GM23338 (cell line): ENCODE measurements at regions not wholly inside any gene's neighbourhood (a gene's known extent, or its start where the extent isn't known, plus 50 kb on each side); places are given as distances from the start of the nearest gene placed in this dataset.

Experiments used
- ATAC-seq: fragments of 200-7000 bp; cut with Tn5 transposase; 3 replicates; pipeline ENCODE4 v1.9.1; 2020
- DNase-seq: peaks from one replicate; pipeline ENCODE4 v3.0.0-alpha.2; 2015; ENCODE audit warnings: low spot score
- H2AFZ ChIP-seq: fragments of 200-600 bp; sonication (generic); 2 replicates; pipeline ENCODE4 v1.8.0; 2016; ENCODE audit warnings: antibody characterized with exemption, mild to moderate bottlenecking, moderate library complexity
- H3F3A ChIP-seq: fragments of 200-600 bp; sonication (generic); replicated peaks from 2 replicates; pipeline ENCODE4 v1.8.0; 2017; ENCODE audit warnings: antibody characterized with exemption, mixed run types, low read depth
- H3K27ac ChIP-seq: fragments of 200-600 bp; sonication (generic); 2 replicates; pipeline ENCODE4 v1.6.1; 2016; ENCODE audit warnings: low read depth
- H3K27me3 ChIP-seq: fragments of 200-600 bp; sonication (generic); 2 replicates; pipeline ENCODE4 v1.8.0; 2016; ENCODE audit warnings: mild to moderate bottlenecking, mixed run types, moderate library complexity; ENCODE audit not compliant: insufficient read depth
- H3K36me3 ChIP-seq: fragments of 200-600 bp; sonication (generic); 2 replicates; pipeline ENCODE4 v1.8.0; 2016; ENCODE audit warnings: mild to moderate bottlenecking; ENCODE audit not compliant: insufficient read depth
- H3K4me1 ChIP-seq: fragments of 200-600 bp; sonication (generic); 2 replicates; pipeline ENCODE4 v1.8.0; 2016; ENCODE audit warnings: mild to moderate bottlenecking, moderate library complexity; ENCODE audit not compliant: insufficient read depth
- H3K4me2 ChIP-seq: fragments of 200-600 bp; sonication (generic); 2 replicates; pipeline ENCODE4 v1.7.1; 2017; ENCODE audit warnings: mixed run types
- H3K4me3 ChIP-seq: fragments of 200-600 bp; sonication (generic); 2 replicates; pipeline ENCODE4 v1.6.1; 2016; ENCODE audit warnings: mixed run types
- H3K79me2 ChIP-seq: fragments of 200-600 bp; sonication (generic); replicated peaks from 2 replicates; pipeline ENCODE4 v1.8.0; 2017; ENCODE audit warnings: mild to moderate bottlenecking; ENCODE audit not compliant: insufficient read depth
- H3K9me2 ChIP-seq: fragments of 200-600 bp; sonication (generic); 2 replicates; pipeline ENCODE4 v1.8.0; 2017; ENCODE audit not compliant: insufficient read depth
- H4K20me1 ChIP-seq: fragments of 200-600 bp; sonication (generic); replicated peaks from 2 replicates; pipeline ENCODE4 v1.8.0; 2017; ENCODE audit warnings: mild to moderate bottlenecking; ENCODE audit not compliant: insufficient read depth
- H3K27ac Mint-ChIP-seq: 2 replicates; pipeline ENCODE4 v1.8.0; 2020; ENCODE audit warnings: inconsistent platforms, mild to moderate bottlenecking, moderate library complexity, mixed read lengths
- H3K27me3 Mint-ChIP-seq: 3 replicates; pipeline ENCODE4 v1.8.0; 2022; ENCODE audit warnings: low read depth, mild to moderate bottlenecking, moderate library complexity, mixed read lengths, inconsistent platforms; ENCODE audit not compliant: insufficient read depth, poor library complexity
- H3K36me3 Mint-ChIP-seq: 3 replicates; pipeline ENCODE4 v1.8.0; 2021; ENCODE audit warnings: low read depth, mild to moderate bottlenecking, inconsistent platforms, moderate library complexity, mixed read lengths
- H3K4me1 Mint-ChIP-seq: 3 replicates; pipeline ENCODE4 v1.8.0; 2020; ENCODE audit warnings: mild to moderate bottlenecking, inconsistent platforms, mixed read lengths
- H3K4me3 Mint-ChIP-seq: 3 replicates; pipeline ENCODE4 v1.8.0; 2021; ENCODE audit warnings: moderate library complexity, mild to moderate bottlenecking, inconsistent platforms, mixed read lengths
- H3K9me3 Mint-ChIP-seq: 3 replicates; pipeline ENCODE4 v1.8.0; 2020; ENCODE audit warnings: moderate library complexity, mild to moderate bottlenecking, inconsistent platforms, mixed read lengths
- CREB1 ChIP-seq: fragments of 250-450 bp; sonication (Bioruptor Pico); IDR thresholded peaks from 2 replicates; pipeline ENCODE4 v1.5.0; 2020; ENCODE audit warnings: low read depth, mild to moderate bottlenecking, moderate library complexity
- CTCF ChIP-seq, 2 experiments: fragments of 200-600 bp in 1 of 2; sonication (generic) in 1 of 2; conservative IDR thresholded peaks; 2 replicates each; pipeline versions ENCODE4 v1.5.1 to v1.6.1; 2016 to 2017; ENCODE audit warnings: antibody characterized with exemption in 2 of 2, low read depth in 2 of 2, mild to moderate bottlenecking in 2 of 2, moderate library complexity in 1 of 2
- ETS1 ChIP-seq: IDR thresholded peaks from 2 replicates; pipeline ENCODE4 v1.6.1; 2016; ENCODE audit warnings: antibody characterized with exemption
- EZH2 ChIP-seq: fragments of 200-600 bp; sonication (generic); IDR thresholded peaks from one replicate; pipeline ENCODE4 v1.8.0; 2017; ENCODE audit warnings: antibody characterized with exemption, mild to moderate bottlenecking, low read depth; ENCODE audit not compliant: unreplicated experiment
- EZH2phosphoT487 ChIP-seq: fragments of 200-600 bp; sonication (generic); IDR thresholded peaks from one replicate; pipeline ENCODE4 v1.8.1; 2018; ENCODE audit warnings: antibody characterized with exemption; ENCODE audit not compliant: unreplicated experiment
- JUNB ChIP-seq: IDR thresholded peaks from one replicate; pipeline ENCODE4 v1.6.1; 2016; ENCODE audit warnings: antibody characterized with exemption; ENCODE audit not compliant: unreplicated experiment
- NANOG ChIP-seq: IDR thresholded peaks from 2 replicates; pipeline ENCODE4 v1.6.1; 2016; ENCODE audit warnings: antibody characterized with exemption, borderline replicate concordance
- POLR2AphosphoS5 ChIP-seq: IDR thresholded peaks from 2 replicates; pipeline ENCODE4 v1.6.1; 2016; ENCODE audit warnings: antibody characterized with exemption, low read depth
- REST ChIP-seq: IDR thresholded peaks from one replicate; pipeline ENCODE4 v1.6.1; 2018; ENCODE audit warnings: antibody characterized with exemption; ENCODE audit not compliant: unreplicated experiment
- STAT1 ChIP-seq: IDR thresholded peaks from one replicate; pipeline ENCODE4 v1.6.1; 2016; ENCODE audit warnings: antibody characterized with exemption; ENCODE audit not compliant: unreplicated experiment
- ZNF114 ChIP-seq: fragments of 250-450 bp; sonication (Bioruptor Pico); IDR thresholded peaks from 2 replicates; pipeline ENCODE4 v1.5.0; 2020; ENCODE audit warnings: mild to moderate bottlenecking, moderate library complexity
- ZNF331 ChIP-seq: fragments of 250-450 bp; sonication (Bioruptor Pico); IDR thresholded peaks from 2 replicates; pipeline ENCODE4 v1.5.0; 2020; ENCODE audit warnings: low read depth, mild to moderate bottlenecking, moderate library complexity
- ZNF462 ChIP-seq: fragments of 250-450 bp; sonication (Bioruptor Pico); IDR thresholded peaks from 2 replicates; pipeline ENCODE4 v1.5.0; 2020; ENCODE audit warnings: mild to moderate bottlenecking, moderate library complexity

GRCh38 chr11:112485280-112485679 is 224.6 kb upstream of the PLET1 start:
- TF ChIP-seq ETS1 (no peak), CTCF (conservative IDR thresholded peaks at IDR 0.05; ENCODE audit: low read depth in 2 of 2) (no peak), EZH2phosphoT487 (no peak), EZH2 (no peak), POLR2AphosphoS5 (no peak), CREB1 (CRISPR knock-in tag) (no peak), JUNB (no peak), ZNF462 (no peak), ZNF331 (CRISPR knock-in tag) (no peak), STAT1 (no peak), ZNF114 (no peak), NANOG (no peak), REST (no peak)
- Histone ChIP-seq H3K4me1 (no peaks in the 10 kb centered on the region), H2AFZ (no peak overlapping the region), H3K9me2 (peaks cover 6% of the 10 kb centered on the region), H4K20me1 (no peaks in the 10 kb centered on the region), H3K4me3 (no peak overlapping the region), H3F3A (no peaks in the 10 kb centered on the region), H3K79me2 (no peaks in the 10 kb centered on the region), H3K27me3 (no peaks in the 10 kb centered on the region), H3K27ac (no peak overlapping the region), H3K36me3 (no peaks in the 10 kb centered on the region), H3K4me2 (no peak overlapping the region)
- ATAC-seq: peak; percentile 42; the same call in 2 of the 3 replicates
- peak; percentile 30 for DNase-seq
- Mint-ChIP-seq H3K4me3 (no peak overlapping the region), H3K27ac (no peak overlapping the region), H3K27me3 (no peaks in the 10 kb centered on the region), H3K4me1 (no peaks in the 10 kb centered on the region), H3K36me3 (no peaks in the 10 kb centered on the region), H3K9me3 (no peaks in the 10 kb centered on the region; the same call in 2 of the 3 replicates)
